GM23248 (cell line): ENCODE measurements at regions not wholly inside any gene's neighbourhood (a gene's known extent, or its start where the extent isn't known, plus 50 kb on each side); places are given as distances from the start of the nearest gene placed in this dataset.

Experiments used
- DNase-seq: peaks from one replicate; pipeline ENCODE4 v3.0.0-alpha.2; 2015
- H2AFZ ChIP-seq: fragments of 200-600 bp; sonication (generic); 2 replicates; pipeline ENCODE4 v1.6.1; 2016; ENCODE audit warnings: antibody characterized with exemption
- H3F3A ChIP-seq: fragments of 200-600 bp; sonication (generic); 2 replicates; pipeline ENCODE4 v1.6.1; 2016; ENCODE audit warnings: mild to moderate bottlenecking, antibody characterized with exemption, mixed run types; ENCODE audit not compliant: insufficient read depth
- H3K27ac ChIP-seq: fragments of 200-600 bp; sonication (generic); 2 replicates; pipeline ENCODE4 v1.5.1; 2016; ENCODE audit warnings: mild to moderate bottlenecking
- H3K27me3 ChIP-seq: fragments of 200-600 bp; sonication (generic); replicated peaks from 2 replicates; pipeline ENCODE4 v1.6.1; 2016; ENCODE audit warnings: mild to moderate bottlenecking; ENCODE audit not compliant: insufficient read depth
- H3K36me3 ChIP-seq: fragments of 200-600 bp; sonication (generic); 2 replicates; pipeline ENCODE4 v1.6.1; 2016; ENCODE audit warnings: low read depth, mild to moderate bottlenecking
- H3K4me1 ChIP-seq: fragments of 200-600 bp; sonication (generic); 2 replicates; pipeline ENCODE4 v1.6.1; 2016; ENCODE audit warnings: mild to moderate bottlenecking; ENCODE audit not compliant: insufficient read depth
- H3K4me2 ChIP-seq: fragments of 200-600 bp; sonication (generic); one replicate; pipeline ENCODE4 v1.6.1; 2016; ENCODE audit warnings: mild to moderate bottlenecking; ENCODE audit not compliant: unreplicated experiment
- H3K4me3 ChIP-seq: fragments of 200-600 bp; sonication (generic); 2 replicates; pipeline ENCODE4 v1.5.1; 2016; ENCODE audit warnings: mild to moderate bottlenecking
- H3K79me2 ChIP-seq: fragments of 200-600 bp; sonication (generic); 2 replicates; pipeline ENCODE4 v1.6.1; 2016; ENCODE audit warnings: mild to moderate bottlenecking; ENCODE audit not compliant: insufficient read depth
- H3K9ac ChIP-seq: fragments of 200-600 bp; sonication (generic); 2 replicates; pipeline ENCODE4 v1.6.1; 2016; ENCODE audit warnings: mild to moderate bottlenecking
- H3K9me2 ChIP-seq: fragments of 200-600 bp; sonication (generic); 2 replicates; pipeline ENCODE4 v1.6.1; 2016; ENCODE audit warnings: mixed run types, mild to moderate bottlenecking, moderate library complexity; ENCODE audit not compliant: insufficient read depth
- H3K9me3 ChIP-seq: fragments of 200-600 bp; sonication (generic); one replicate; pipeline ENCODE4 v1.6.1; 2017; ENCODE audit warnings: low read depth
- H4K20me1 ChIP-seq: fragments of 200-600 bp; sonication (generic); 2 replicates; pipeline ENCODE4 v1.6.0; 2016; ENCODE audit not compliant: insufficient read depth
- EZH2 ChIP-seq: fragments of 200-600 bp; sonication (generic); IDR thresholded peaks from 2 replicates; pipeline ENCODE4 v1.6.1; 2018; ENCODE audit warnings: antibody characterized with exemption, mild to moderate bottlenecking; ENCODE audit not compliant: insufficient read depth, poor library complexity, severe bottlenecking
- EZH2phosphoT487 ChIP-seq: fragments of 200-600 bp; sonication (generic); IDR thresholded peaks from 2 replicates; pipeline ENCODE4 v1.6.1; 2018; ENCODE audit warnings: antibody characterized with exemption, moderate library complexity, mild to moderate bottlenecking, low read depth; ENCODE audit not compliant: insufficient read depth
- WGBS, 2 experiments: methylation state at CpG; one replicate each; pipeline ENCODE4 v1.1.6; 2015 to 2017; ENCODE audit warnings: low lambda C conversion rate in 2 of 2, low coverage in 1 of 2; ENCODE audit errors: missing lambda C conversion rate in 2 of 2; 5-methylcytosine and 5-hydroxymethylcytosine counted together
- in situ Hi-C: fragments of 300-500 bp; cut with MboI; formaldehyde crosslinking; loops from 2 replicates; pipeline ENCODE4 v1.15.0; 2020

DNA sequence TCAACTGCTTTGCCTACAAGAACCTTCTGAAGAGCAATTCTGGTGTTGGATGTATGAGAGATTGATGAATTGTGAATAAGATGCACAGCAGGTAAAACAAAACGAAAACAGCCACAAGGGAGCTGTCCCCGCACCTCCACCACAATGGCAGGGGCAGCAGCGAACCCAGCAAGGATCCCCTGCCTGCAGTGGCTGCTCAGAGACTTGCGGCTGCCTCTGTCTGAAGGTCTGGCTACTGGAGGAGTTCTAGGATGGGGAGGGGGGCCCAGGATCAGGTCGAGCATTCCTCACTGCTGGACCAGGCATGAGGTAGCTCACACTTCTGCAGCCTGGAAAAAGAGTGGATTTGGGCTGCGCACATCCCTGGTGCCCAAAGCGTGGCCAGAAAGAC is 523.5 kb downstream of the CDH26 start:
- TF ChIP-seq EZH2phosphoT487 (no peak), EZH2 (no peak)
- Histone ChIP-seq H3K9ac (no peak overlapping the region), H3K27ac (no peak overlapping the region), H3F3A (no peaks in the 10 kb centered on the region), H4K20me1 (no peaks in the 10 kb centered on the region), H3K36me3 (no peaks in the 10 kb centered on the region), H3K4me1 (no peaks in the 10 kb centered on the region), H3K27me3 (no peaks in the 10 kb centered on the region), H3K9me2 (no peaks in the 10 kb centered on the region), H3K79me2 (no peaks in the 10 kb centered on the region), H3K4me2 (no peak overlapping the region), H3K9me3 (no peaks in the 10 kb centered on the region), H3K4me3 (no peak overlapping the region), H2AFZ (no peak overlapping the region)
- no peak for DNase-seq
- in situ Hi-C loops, result no loop called here
- 41 to 54% methylated on average over 7 of the region's 7 CpGs for WGBS, 2 experiments

- Histone ChIP-seq H3K9me2 (no peaks in the 10 kb centered on the region), H3K27me3 (no peaks in the 10 kb centered on the region), H3K9ac (no peak overlapping the region), H3K36me3 (no peaks in the 10 kb centered on the region), H3F3A (no peaks in the 10 kb centered on the region), H3K4me3 (no peak overlapping the region), H3K79me2 (no peaks in the 10 kb centered on the region), H3K4me2 (no peak overlapping the region), H4K20me1 (no peaks in the 10 kb centered on the region), H3K27ac (no peak overlapping the region), H2AFZ (no peak overlapping the region), H3K4me1 (no peaks in the 10 kb centered on the region), H3K9me3 (no peaks in the 10 kb centered on the region)
- no peak for DNase-seq
- WGBS, 2 experiments, result 58 to 61% methylated on average over 14 to 16 of the region's 16 CpGs
- TF ChIP-seq EZH2phosphoT487 (no peak), EZH2 (no peak)
- in situ Hi-C loops, result no loop called here
Measured at GRCh38 chr20:60482221-60483008, 524.2 kb downstream of the CDH26 start.

- Histone ChIP-seq H3K4me1 (no peaks in the 10 kb centered on the region), H3K4me3 (no peak overlapping the region), H3F3A (no peaks in the 10 kb centered on the region), H3K9me2 (no peaks in the 10 kb centered on the region), H3K36me3 (no peaks in the 10 kb centered on the region), H3K9me3 (no peaks in the 10 kb centered on the region), H3K9ac (no peak overlapping the region), H3K4me2 (no peak overlapping the region), H3K27me3 (no peaks in the 10 kb centered on the region), H4K20me1 (no peaks in the 10 kb centered on the region), H2AFZ (no peak overlapping the region), H3K27ac (no peak overlapping the region), H3K79me2 (no peaks in the 10 kb centered on the region)
- in situ Hi-C loops, result no loop called here
- no peak for DNase-seq
- WGBS, 2 experiments, result 10 to 13% methylated on average over 1 of the region's 1 CpG
- no peak for TF ChIP-seq EZH2
- TF ChIP-seq EZH2phosphoT487, result no peak
Measured at GRCh38 chr20:60483371-60483770, 525.1 kb downstream of the CDH26 start.

- H3K4me3 ChIP-seq, result no peak overlapping the region
- in situ Hi-C loops, result no loop called here
- no peaks in the 10 kb centered on the region for H3K4me1 ChIP-seq
Measured at GRCh38 chr20:60484316-60484715, 526.1 kb downstream of the CDH26 start.

More at GRCh38 chr20:60484316-60484715, 526.1 kb downstream of the CDH26 start:
- Histone ChIP-seq H3K36me3 (no peaks in the 10 kb centered on the region), H3K4me2 (no peak overlapping the region), H3K9me2 (no peaks in the 10 kb centered on the region), H3K27ac (no peak overlapping the region), H4K20me1 (no peaks in the 10 kb centered on the region), H3K9ac (no peak overlapping the region), H3F3A (no peaks in the 10 kb centered on the region), H3K27me3 (no peaks in the 10 kb centered on the region), H3K9me3 (no peaks in the 10 kb centered on the region), H2AFZ (no peak overlapping the region), H3K79me2 (no peaks in the 10 kb centered on the region)
- no peak for DNase-seq
- WGBS, 2 experiments, result 21 to 25% methylated on average over 7 of the region's 7 CpGs
- TF ChIP-seq EZH2phosphoT487 (no peak), EZH2 (no peak)
